ENCODE measurements at regions not wholly inside any gene's neighbourhood (a gene's known extent, or its start where the extent isn't known, plus 50 kb on each side); places are given as distances from the start of the nearest gene placed in this dataset.

GRCh38 chr3:14277557-14277956, 98.9 kb downstream of the LSM3 start:
- H3K27ac Mint-ChIP-seq, result no peak overlapping the region
- no peaks in the 10 kb centered on the region for H3K36me3 Mint-ChIP-seq
- no peaks in the 10 kb centered on the region for H3K4me1 Mint-ChIP-seq
- H3K4me3 Mint-ChIP-seq, result no peak overlapping the region
- H3K9me3 Mint-ChIP-seq, result no peaks in the 10 kb centered on the region
- CTCF ChIA-PET, result interaction anchor here (1.3 to 2.7 kb wide), 4 partner anchors 122 to 191 kb away, joined by 3 to 9 read pairs (median 4); no protein-coding TSS in a partner anchor
- peaks cover 25% of the 10 kb centered on the region for H3K27me3 Mint-ChIP-seq
- no peak for DNase-seq

DNA sequence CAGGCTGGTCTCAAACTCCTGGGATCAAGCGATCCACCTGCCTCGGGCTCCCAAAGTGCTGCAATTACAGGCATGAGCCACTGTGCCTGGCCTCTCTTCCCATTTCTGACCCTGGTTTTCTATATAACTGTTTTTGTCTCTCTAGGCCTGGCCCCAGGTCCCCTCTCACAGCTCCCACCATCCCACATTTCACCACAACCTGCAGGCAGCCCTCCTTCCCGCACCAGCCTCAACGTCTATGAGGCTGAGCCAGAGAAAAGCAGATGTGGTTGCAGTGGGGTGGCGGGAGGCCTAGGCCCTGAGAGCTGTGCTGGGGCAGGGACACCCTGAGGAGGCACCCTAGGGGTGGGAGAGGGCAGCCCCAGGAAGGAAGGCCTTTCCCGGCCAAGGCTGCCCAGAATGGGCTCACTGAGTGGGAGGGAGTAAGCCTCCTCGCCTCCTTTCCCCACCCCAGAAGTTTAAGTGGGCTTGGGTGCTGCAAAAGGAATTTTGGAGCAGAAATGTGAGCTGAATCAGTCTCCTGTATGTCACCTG, 99.7 kb downstream of the LSM3 start:
- CTCF ChIA-PET, result interaction anchor here (0.6 to 1.8 kb wide), 3 partner anchors 183 to 230 kb away, joined by 3 to 4 read pairs (median 3); no protein-coding TSS in a partner anchor
- Mint-ChIP-seq H3K27ac (no peak overlapping the region), H3K36me3 (no peaks in the 10 kb centered on the region), H3K4me1 (no peaks in the 10 kb centered on the region), H3K4me3 (no peak overlapping the region), H3K9me3 (no peaks in the 10 kb centered on the region), H3K27me3 (peaks cover 25% of the 10 kb centered on the region)
- no peak for DNase-seq

GRCh38 chr3:14278799-14279625, 100.4 kb downstream of the LSM3 start:
- Mint-ChIP-seq H3K4me3 (no peak overlapping the region), H3K4me1 (no peaks in the 10 kb centered on the region), H3K27ac (no peak overlapping the region), H3K27me3 (peaks cover 25% of the 10 kb centered on the region), H3K9me3 (no peaks in the 10 kb centered on the region), H3K36me3 (no peaks in the 10 kb centered on the region)
- CTCF ChIA-PET, result interaction anchor here (0.6 to 1.8 kb wide), 4 partner anchors 9 to 230 kb away, joined by 3 to 4 read pairs (median 3); no protein-coding TSS in a partner anchor
- DNase-seq, result no peak

- H3K36me3 Mint-ChIP-seq, result no peaks in the 10 kb centered on the region
- H3K4me3 Mint-ChIP-seq, result no peak overlapping the region
- no peak overlapping the region for H3K27ac Mint-ChIP-seq
- DNase-seq, result no peak
- no peaks in the 10 kb centered on the region for H3K4me1 Mint-ChIP-seq
- peaks cover 29% of the 10 kb centered on the region for H3K27me3 Mint-ChIP-seq
- H3K9me3 Mint-ChIP-seq, result no peaks in the 10 kb centered on the region
- CTCF ChIA-PET, result interaction anchor here (0.9 to 1.8 kb wide), 3 partner anchors 9 to 181 kb away, joined by 3 to 4 read pairs (median 3); no protein-coding TSS in a partner anchor
Observed at GRCh38 chr3:14279626-14280061, 101.0 kb downstream of the LSM3 start.

GRCh38 chr3:14280326-14280725, 101.7 kb downstream of the LSM3 start:
- CTCF ChIA-PET, result interaction anchor here (1.1 kb wide), 1 partner anchor 19 kb away, joined by 3 read pairs; no protein-coding TSS in a partner anchor
- Mint-ChIP-seq H3K36me3 (no peaks in the 10 kb centered on the region), H3K4me1 (no peaks in the 10 kb centered on the region), H3K27me3 (peaks cover 31% of the 10 kb centered on the region), H3K9me3 (no peaks in the 10 kb centered on the region), H3K27ac (no peak overlapping the region), H3K4me3 (no peak overlapping the region)
- DNase-seq, result no peak

DNA sequence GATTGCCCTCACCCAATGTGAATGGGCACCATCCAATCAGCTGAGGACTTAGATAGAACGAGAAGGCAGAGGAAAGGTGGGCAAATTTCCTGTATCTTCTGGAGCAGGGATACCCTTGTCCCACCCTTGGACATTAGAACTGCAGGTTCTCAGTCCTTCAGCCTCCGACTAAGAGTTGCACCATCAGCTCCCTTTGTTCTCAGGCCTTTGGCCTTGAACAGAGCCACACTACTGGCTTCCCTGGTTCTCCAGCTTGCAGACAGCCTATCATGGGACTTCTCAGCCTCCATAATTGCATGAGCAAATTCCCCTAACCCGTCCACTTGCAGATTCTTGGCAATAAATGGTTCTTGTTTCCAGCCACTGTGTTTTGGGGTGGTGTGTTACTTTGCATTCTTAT, 102.4 kb downstream of the LSM3 start:
- no peak overlapping the region for H3K27ac Mint-ChIP-seq
- no peaks in the 10 kb centered on the region for H3K9me3 Mint-ChIP-seq
- peaks cover 31% of the 10 kb centered on the region for H3K27me3 Mint-ChIP-seq
- no peaks in the 10 kb centered on the region for H3K4me1 Mint-ChIP-seq
- CTCF ChIA-PET, result interaction anchor here (0.6 to 0.7 kb wide), 2 partner anchors 78 to 181 kb away, joined by 3 read pairs; no protein-coding TSS in a partner anchor
- no peak overlapping the region for H3K4me3 Mint-ChIP-seq
- no peak for DNase-seq
- no peaks in the 10 kb centered on the region for H3K36me3 Mint-ChIP-seq

DNA sequence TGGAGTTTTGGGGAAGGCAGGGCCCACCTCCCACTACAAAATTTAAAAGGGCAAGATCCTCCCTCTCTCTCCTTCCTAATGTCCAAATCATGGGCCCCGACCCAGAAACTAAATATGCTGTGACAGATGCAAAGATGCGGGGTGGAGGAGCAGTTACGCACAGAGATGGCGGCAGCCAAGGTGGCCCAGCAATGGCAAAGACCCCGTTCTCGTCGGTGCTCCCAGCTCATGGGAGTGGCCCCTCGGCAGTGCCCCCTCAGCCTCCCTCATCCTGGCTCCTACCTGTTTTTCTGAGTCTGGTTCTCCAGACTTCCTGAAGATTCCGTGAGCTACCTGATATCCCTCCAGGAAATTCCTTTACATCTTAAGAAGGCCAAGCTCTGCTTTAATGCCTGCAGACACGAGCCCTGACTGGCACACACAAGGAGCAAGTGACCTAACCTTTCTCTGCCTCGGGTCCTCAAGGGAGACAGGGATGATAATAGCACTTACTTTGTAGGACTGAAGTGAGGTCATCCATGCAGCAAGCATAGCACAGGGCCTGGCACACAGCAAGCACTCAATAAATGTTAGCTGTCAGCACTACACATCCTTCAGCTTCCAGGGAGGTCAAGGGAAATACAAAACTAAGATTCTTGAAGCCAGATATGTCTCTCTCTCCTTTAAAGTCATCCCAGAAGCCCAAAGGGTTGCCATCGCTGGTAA, 103.5 kb downstream of the LSM3 start:
- CTCF ChIA-PET, result no interaction called here
- no peaks in the 10 kb centered on the region for H3K36me3 Mint-ChIP-seq
- no peaks in the 10 kb centered on the region for H3K9me3 Mint-ChIP-seq
- no peak for DNase-seq
- H3K27ac Mint-ChIP-seq, result no peak overlapping the region
- peaks cover 31% of the 10 kb centered on the region for H3K27me3 Mint-ChIP-seq
- H3K4me1 Mint-ChIP-seq, result no peaks in the 10 kb centered on the region
- H3K4me3 Mint-ChIP-seq, result no peak overlapping the region

GRCh38 chr3:14282706-14283075, 104.1 kb downstream of the LSM3 start:
- Mint-ChIP-seq H3K27me3 (peaks cover 28% of the 10 kb centered on the region), H3K36me3 (no peaks in the 10 kb centered on the region)
- CTCF ChIA-PET, result no interaction called here

DNA sequence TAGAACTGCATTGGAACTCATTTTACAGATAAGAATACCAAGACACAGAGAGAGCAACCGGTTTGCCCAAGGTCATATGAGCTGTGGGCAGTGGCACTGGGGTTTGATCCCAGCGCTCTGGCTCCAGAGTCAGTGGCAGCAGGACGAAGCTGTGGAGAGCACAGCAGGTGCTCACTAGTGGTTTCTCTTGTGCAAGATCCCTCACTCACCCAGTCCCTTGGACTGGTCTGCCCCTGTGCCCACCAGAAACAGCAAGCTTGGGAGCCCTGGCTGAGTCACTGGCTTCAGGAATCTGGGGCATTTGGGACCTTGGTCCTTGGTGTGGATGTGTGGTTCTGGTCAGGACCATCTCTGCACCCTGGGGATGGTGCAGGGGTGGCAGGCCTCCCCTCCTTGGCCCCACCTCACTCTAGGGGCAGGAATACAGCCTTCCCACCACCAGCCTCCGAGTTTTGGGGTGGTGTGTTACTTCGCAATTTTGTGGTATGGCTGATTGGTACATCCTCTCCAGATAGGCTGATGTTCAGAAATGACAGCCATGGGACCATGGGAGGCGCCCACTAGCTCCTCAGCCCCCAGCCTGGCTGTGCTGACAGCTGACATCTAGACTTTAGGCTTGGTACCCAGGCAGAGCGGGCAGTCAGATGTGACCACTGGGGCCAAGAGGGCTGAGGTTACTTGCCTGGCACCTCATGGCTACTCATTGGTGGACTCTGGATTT, 104.6 kb downstream of the LSM3 start:
- no peak overlapping the region for H3K4me3 Mint-ChIP-seq
- CTCF ChIA-PET, result no interaction called here
- no peaks in the 10 kb centered on the region for H3K4me1 Mint-ChIP-seq
- no peak overlapping the region for H3K27ac Mint-ChIP-seq
- no peaks in the 10 kb centered on the region for H3K9me3 Mint-ChIP-seq
- H3K36me3 Mint-ChIP-seq, result no peaks in the 10 kb centered on the region
- peaks cover 27% of the 10 kb centered on the region for H3K27me3 Mint-ChIP-seq
- DNase-seq, result no peak

More at GRCh38 chr3:14282706-14283075, 104.1 kb downstream of the LSM3 start:
- Mint-ChIP-seq H3K4me3 (no peak overlapping the region), H3K27ac (no peak overlapping the region), H3K9me3 (no peaks in the 10 kb centered on the region), H3K4me1 (no peaks in the 10 kb centered on the region)
- DNase-seq, result no peak

- H3K27ac Mint-ChIP-seq, result no peak overlapping the region
- no peaks in the 10 kb centered on the region for H3K9me3 Mint-ChIP-seq
- H3K27me3 Mint-ChIP-seq, result peaks cover 22% of the 10 kb centered on the region
- H3K4me3 Mint-ChIP-seq, result no peak overlapping the region
- DNase-seq, result no peak
- CTCF ChIA-PET, result no interaction called here
- H3K4me1 Mint-ChIP-seq, result no peaks in the 10 kb centered on the region
- H3K36me3 Mint-ChIP-seq, result no peaks in the 10 kb centered on the region
Observed at GRCh38 chr3:14283813-14284438, 105.3 kb downstream of the LSM3 start.

DNA sequence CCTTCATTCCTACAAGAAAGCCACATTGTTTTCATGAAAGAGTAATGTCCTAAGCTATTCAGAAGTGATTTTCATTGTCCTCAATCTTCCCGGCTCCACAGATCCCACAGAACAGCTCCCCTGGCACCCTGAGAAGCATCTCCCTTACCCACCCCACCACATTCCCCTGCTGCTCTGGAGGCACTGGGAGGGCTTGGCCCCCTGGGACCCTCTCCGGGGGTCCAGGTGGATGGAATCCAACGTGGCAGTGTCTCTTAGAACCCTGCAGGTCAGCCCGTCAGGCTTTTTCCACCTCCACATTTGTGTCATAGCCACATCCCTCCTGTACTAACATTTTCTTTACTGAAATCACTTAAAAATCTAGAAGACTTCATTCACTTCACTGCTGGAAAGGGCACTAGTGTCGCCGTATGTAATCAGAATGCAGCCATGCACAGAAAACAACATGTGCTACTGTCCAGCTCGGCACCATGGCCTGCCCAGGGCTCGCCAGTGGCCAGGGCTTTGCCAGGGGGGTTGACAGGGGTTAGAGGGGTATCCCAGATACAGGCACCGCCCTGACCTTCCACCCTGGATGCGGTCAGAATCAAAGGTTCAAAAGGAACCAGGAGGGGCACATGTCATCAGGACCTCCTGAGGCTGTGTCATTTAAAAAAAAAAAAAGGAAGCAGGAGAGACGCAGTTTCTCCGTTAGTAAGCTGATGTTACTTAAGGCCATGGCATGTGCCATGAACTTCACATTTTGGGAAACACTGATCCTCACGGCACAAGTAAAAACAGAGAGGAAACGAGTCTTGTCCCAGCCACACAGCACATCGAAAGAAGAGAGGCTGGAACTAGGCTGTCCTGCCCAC, 106.3 kb downstream of the LSM3 start:
- Mint-ChIP-seq H3K4me3 (no peak overlapping the region), H3K9me3 (no peaks in the 10 kb centered on the region), H3K4me1 (no peaks in the 10 kb centered on the region), H3K27ac (no peak overlapping the region), H3K27me3 (peaks cover 16% of the 10 kb centered on the region), H3K36me3 (no peaks in the 10 kb centered on the region)
- no peak for DNase-seq
- CTCF ChIA-PET, result no interaction called here

GRCh38 chr3:14285548-14285925, 106.9 kb downstream of the LSM3 start:
- H3K4me1 Mint-ChIP-seq, result no peaks in the 10 kb centered on the region
- H3K36me3 Mint-ChIP-seq, result no peaks in the 10 kb centered on the region
- no peak overlapping the region for H3K4me3 Mint-ChIP-seq
- no peaks in the 10 kb centered on the region for H3K9me3 Mint-ChIP-seq
- H3K27me3 Mint-ChIP-seq, result peaks cover 22% of the 10 kb centered on the region
- CTCF ChIA-PET, result no interaction called here
- no peak overlapping the region for H3K27ac Mint-ChIP-seq
- DNase-seq, result no peak

DNA sequence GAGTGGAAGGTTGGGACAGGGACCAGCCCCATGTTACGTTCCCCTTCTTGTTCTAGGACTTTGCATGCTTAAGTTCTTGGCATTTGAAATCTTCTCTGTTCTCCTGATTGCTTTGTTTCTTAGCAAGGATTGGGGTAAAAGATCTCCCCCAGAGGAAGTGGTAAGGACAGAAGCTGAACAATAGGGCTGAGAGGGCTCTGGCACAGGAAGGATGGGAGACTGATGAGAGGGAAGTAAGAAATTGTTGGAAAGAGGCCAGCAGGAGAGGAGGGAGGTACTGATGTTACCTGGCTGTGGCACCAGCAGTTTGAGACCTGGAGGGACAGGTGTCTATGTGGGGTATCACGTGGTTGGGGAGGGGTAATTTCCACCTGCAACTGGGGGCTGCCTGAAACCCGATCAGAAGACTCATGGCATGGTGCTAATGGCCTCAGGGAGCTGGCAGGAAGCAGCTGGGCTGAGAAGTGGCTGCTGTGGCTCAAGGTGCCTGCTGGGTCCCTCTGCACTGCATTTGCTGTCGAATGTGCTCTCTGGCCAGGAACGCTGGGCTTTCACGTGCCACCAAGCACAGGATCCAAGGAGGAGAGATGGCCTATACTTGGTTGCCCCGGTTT, 108.4 kb downstream of the LSM3 start:
- Mint-ChIP-seq H3K36me3 (no peaks in the 10 kb centered on the region), H3K4me1 (no peaks in the 10 kb centered on the region), H3K27ac (no peak overlapping the region), H3K4me3 (no peak overlapping the region), H3K9me3 (no peaks in the 10 kb centered on the region), H3K27me3 (peaks cover 21% of the 10 kb centered on the region)
- CTCF ChIA-PET, result no interaction called here
- no peak for DNase-seq

Data from activated naive CD4-positive, alpha-beta T cell treated with anti-CD3 and anti-CD28 coated beads, Interleukin-2, amount 10 ng/mL, durations not matched to agents 7 days and 5 days (primary cell).